GM18505 (cell line): ENCODE measurements at regions not wholly inside any gene's neighbourhood (a gene's known extent, or its start where the extent isn't known, plus 50 kb on each side); places are given as distances from the start of the nearest gene placed in this dataset.

Experiments used
- ATAC-seq: cut with Tn5 transposase; IDR thresholded peaks from one replicate; pipeline ENCODE4 v1.9.1; 2021; ENCODE audit not compliant: unreplicated experiment
- POLR2A ChIP-seq: IDR thresholded peaks from 4 replicates; pipeline ENCODE4 v1.6.1; 2011; ENCODE audit warnings: borderline replicate concordance; ENCODE audit not compliant: insufficient read depth, insufficient read length; ENCODE audit errors: extremely low read depth

- no peak for ATAC-seq
- no peak for TF ChIP-seq POLR2A
Measured at GRCh38 chr2:128368437-128369107, 49.9 kb upstream of the HS6ST1 start.

GRCh38 chr2:128369108-128369555 lies 50.5 kb upstream of the HS6ST1 start:
- TF ChIP-seq POLR2A = no peak
- ATAC-seq = no peak

GRCh38 chr2:128369602-128370467 lies 51.2 kb upstream of the HS6ST1 start:
- TF ChIP-seq POLR2A = no peak
- ATAC-seq = no peak

GRCh38 chr2:128370468-128371247 lies 52.0 kb upstream of the HS6ST1 start:
- no peak for TF ChIP-seq POLR2A
- no peak for ATAC-seq

- no peak for TF ChIP-seq POLR2A
Measured at GRCh38 chr2:128371248-128371630, 52.6 kb upstream of the HS6ST1 start.

GRCh38 chr2:128371648-128372345 lies 53.1 kb upstream of the HS6ST1 start:
- no peak for ATAC-seq
- TF ChIP-seq POLR2A = no peak

More at GRCh38 chr2:128371248-128371630, 52.6 kb upstream of the HS6ST1 start:
- no peak for ATAC-seq

GRCh38 chr2:128372621-128373341 lies 54.1 kb upstream of the HS6ST1 start:
- no peak for TF ChIP-seq POLR2A
- ATAC-seq = no peak

GRCh38 chr2:128373451-128374000 lies 54.9 kb upstream of the HS6ST1 start:
- TF ChIP-seq POLR2A = no peak
- no peak for ATAC-seq

GRCh38 chr2:128374001-128374710 lies 55.5 kb upstream of the HS6ST1 start:
- ATAC-seq = no peak
- TF ChIP-seq POLR2A = no peak

GRCh38 chr2:128374711-128375413 lies 56.2 kb upstream of the HS6ST1 start:
- TF ChIP-seq POLR2A = no peak
- no peak for ATAC-seq

- ATAC-seq = no peak
- TF ChIP-seq POLR2A = no peak
Measured at GRCh38 chr2:128375454-128375853, 56.8 kb upstream of the HS6ST1 start.
